GM12878 (cell line): ENCODE measurements at regions not wholly inside any gene's neighbourhood (a gene's known extent, or its start where the extent isn't known, plus 50 kb on each side); places are given as distances from the start of the nearest gene placed in this dataset.

Experiments used
- ATAC-seq: fragments of 200-7000 bp; cut with Tn5 transposase; 3 replicates; pipeline ENCODE4 v1.9.1; 2020; ENCODE audit warnings: mild to moderate bottlenecking, moderate library complexity
- BruUV-seq: library from RNA; stranded (reverse); fragments of 400-500 nt; replicated peaks from 2 replicates; lab custom pipeline; 2021; lab: Mats Ljungman, UMichigan
- CTCF ChIA-PET: fragments of 300-600 bp; sonication (Branson Sonifier 250); formaldehyde crosslinking; extraction: SDS; loops from one replicate; lab custom pipeline; 2021; ENCODE audit warnings: inconsistent platforms; lab: Yijun Ruan, JAX
- POLR2A ChIA-PET: fragments of 350-600 bp; formaldehyde crosslinking; extraction: SDS; loops from one replicate; lab custom pipeline; 2021; ENCODE audit warnings: inconsistent platforms; lab: Charles Lee
- RAD21 ChIA-PET: fragments of 300-600 bp; sonication (Branson Sonifier 250); formaldehyde crosslinking; loops from one replicate; lab custom pipeline; 2023; ENCODE audit warnings: antibody characterized with exemption; ENCODE audit not compliant: unreplicated experiment; lab: Charles Lee
- SMC1A ChIA-PET: fragments of 300-600 bp; sonication (Branson Sonifier 250); formaldehyde crosslinking; loops from one replicate; lab custom pipeline; 2023; ENCODE audit not compliant: unreplicated experiment, uncharacterized antibody; lab: Charles Lee
- DNase-seq: peaks from one replicate; pipeline ENCODE4 v3.0.0-alpha.2; 2011; ENCODE audit warnings: low read depth, low spot score
- FAIRE-seq: peaks from 3 replicates; lab custom pipeline; 2011; peaks lifted over from hg19 to GRCh38; lab: Jason Lieb, UNC
- H2AFZ ChIP-seq: 2 replicates; pipeline ENCODE4 v1.6.0; 2011; ENCODE audit warnings: low read depth, low read length, control low read depth; ENCODE audit not compliant: control insufficient read depth
- H3K27ac ChIP-seq: 2 replicates; pipeline ENCODE4 v1.5.1; 2011; ENCODE audit warnings: control low read depth; ENCODE audit not compliant: control insufficient read depth, insufficient read depth
- H3K27me3 ChIP-seq, 2 experiments: replicated peaks in 1 of 2; 2 replicates each; pipeline versions ENCODE4 v1.6.0 to v1.6.1; 2011; ENCODE audit warnings: low read length in 1 of 2; ENCODE audit not compliant: control insufficient read depth in 2 of 2, insufficient read depth in 2 of 2
- H3K36me3 ChIP-seq, 2 experiments: 2 replicates each; pipeline ENCODE4 v1.5.1; 2011; ENCODE audit warnings: low read length in 1 of 2; ENCODE audit not compliant: control insufficient read depth in 2 of 2, insufficient read depth in 2 of 2
- H3K4me1 ChIP-seq: 2 replicates; pipeline ENCODE4 v1.6.1; 2011; ENCODE audit warnings: mild to moderate bottlenecking, low read length, moderate library complexity, mixed read lengths; ENCODE audit not compliant: control insufficient read depth, insufficient read depth
- H3K4me2 ChIP-seq: 2 replicates; pipeline ENCODE4 v1.6.0; 2011; ENCODE audit warnings: control low read depth; ENCODE audit not compliant: control insufficient read depth, insufficient read depth
- H3K4me3 ChIP-seq: fragments of 200-600 bp; sonication (generic); 2 replicates; pipeline ENCODE4 v1.5.1; 2016
- H3K79me2 ChIP-seq: 2 replicates; pipeline ENCODE4 v1.6.0; 2011; ENCODE audit warnings: low read length; ENCODE audit not compliant: control insufficient read depth, insufficient read depth
- H3K9ac ChIP-seq: 2 replicates; pipeline ENCODE4 v1.8.0; 2011; ENCODE audit warnings: low read length, control low read depth, mixed read lengths; ENCODE audit not compliant: control insufficient read depth, insufficient read depth
- H3K9me3 ChIP-seq: replicated peaks from 3 replicates; pipeline ENCODE4 v1.5.1; 2011; ENCODE audit warnings: mild to moderate bottlenecking, low read length; ENCODE audit not compliant: control insufficient read depth, insufficient read depth
- H4K20me1 ChIP-seq: 2 replicates; pipeline ENCODE4 v1.6.0; 2011; ENCODE audit not compliant: control insufficient read depth, insufficient read depth
- ATF7 ChIP-seq: fragments of 450-650 bp; IDR thresholded peaks from 2 replicates; pipeline ENCODE4 v1.6.1; 2016; ENCODE audit warnings: low read depth, mild to moderate bottlenecking
- CHD2 ChIP-seq: IDR thresholded peaks from 2 replicates; pipeline ENCODE4 v1.6.1; 2011; ENCODE audit warnings: low read depth, low read length, improper control_type of control experiment, borderline replicate concordance
- EED ChIP-seq: sonication (generic); IDR thresholded peaks from 2 replicates; pipeline ENCODE4 v1.6.1; 2016; ENCODE audit warnings: antibody characterized with exemption, low read depth
- KDM1A ChIP-seq: fragments of 200-600 bp; sonication (generic); IDR thresholded peaks from 2 replicates; pipeline ENCODE4 v1.6.1; 2016; ENCODE audit warnings: borderline replicate concordance
- NR2C1 ChIP-seq: fragments of 450-650 bp; IDR thresholded peaks from 2 replicates; pipeline ENCODE4 v1.6.1; 2017; ENCODE audit warnings: antibody characterized with exemption, mild to moderate bottlenecking, moderate library complexity
- ZBED1 ChIP-seq: IDR thresholded peaks from 2 replicates; pipeline ENCODE4 v1.6.1; 2016; ENCODE audit warnings: borderline replicate concordance
- WGBS: methylation state at CpG from one replicate; pipeline ENCODE4 v1.1.6; 2016; ENCODE audit warnings: low lambda C conversion rate; ENCODE audit not compliant: insufficient replicate concordance, insufficient coverage; ENCODE audit errors: missing lambda C conversion rate; 5-methylcytosine and 5-hydroxymethylcytosine counted together
- in situ Hi-C: fragments of 300-500 bp; cut with MboI; formaldehyde crosslinking; loops from 9 replicates; pipeline ENCODE4 v1.14.3; 2018; ENCODE audit warnings: mixed read lengths
- intact Hi-C: fragments of 100-400 bp; cut with micrococcal nuclease; formaldehyde crosslinking; loops from one replicate; pipeline ENCODE4 v1.14.2; 2022; ENCODE audit not compliant: unreplicated experiment
- TF ChIP-seq, protein P1 (sequence below), 3 experiments: IDR thresholded peaks in 2 of 3; conservative IDR thresholded peaks in 1 of 3; 2 replicates each; pipeline ENCODE4 v1.5.1; 2011; ENCODE audit warnings: low read depth in 3 of 3, low read length in 3 of 3, mild to moderate bottlenecking in 3 of 3, control low read depth in 2 of 3, moderate library complexity in 2 of 3, inconsistent platforms in 1 of 3, mixed read lengths in 1 of 3; ENCODE audit not compliant: control insufficient read depth in 2 of 3, insufficient read depth in 1 of 3; ENCODE audit errors: extremely low read depth in 1 of 3

DNA sequence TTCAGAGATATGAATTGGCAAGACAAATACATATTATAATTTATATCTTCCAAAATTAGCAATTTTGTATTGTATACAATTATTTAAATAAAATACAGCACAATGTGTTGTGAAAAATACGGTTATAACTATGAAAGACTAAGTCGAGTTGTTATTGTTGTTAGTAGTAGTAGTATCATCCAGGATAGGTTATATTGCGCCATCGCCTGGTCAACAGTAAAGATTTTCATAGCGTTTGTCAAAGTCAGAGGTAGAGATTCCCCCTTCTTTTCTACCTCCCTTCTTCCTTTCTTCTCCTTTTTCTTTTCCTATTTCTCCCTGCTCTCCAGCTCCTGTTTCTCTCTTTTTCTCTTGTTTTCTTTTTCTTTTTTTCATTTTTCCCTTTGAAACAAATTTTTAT, 499.1 kb upstream of the EPHA5 start:
- in situ Hi-C loops (no loop called here), intact Hi-C loops (no loop called here)
- 45% methylated on average over 5 of the region's 5 CpGs for whole genome bisulfite sequencing
- no peaks in the 10 kb centered on the region for H4K20me1 ChIP-seq
- BruUV-seq: no TSS peak
- CTCF ChIA-PET: interaction anchor here (0.6 kb wide), 1 partner anchor 208 kb away, joined by 5 read pairs; no protein-coding TSS in a partner anchor
- no peak overlapping the region for H3K4me3 ChIP-seq
- no peaks in the 10 kb centered on the region for H3K27me3 ChIP-seq
- FAIRE-seq: no peak
- no peak overlapping the region for H3K9ac ChIP-seq
- no peaks in the 10 kb centered on the region for H3K9me3 ChIP-seq
- SMC1A ChIA-PET: no interaction called here
- RAD21 ChIA-PET: no interaction called here
- no peaks in the 10 kb centered on the region for H3K36me3 ChIP-seq
- H3K4me2 ChIP-seq: no peak overlapping the region
- H3K4me1 ChIP-seq: no peaks in the 10 kb centered on the region
- H2AFZ ChIP-seq: no peak overlapping the region
- H3K27ac ChIP-seq: no peak overlapping the region
- TF ChIP-seq NR2C1: no peak
- TF ChIP-seq, protein P1, sequence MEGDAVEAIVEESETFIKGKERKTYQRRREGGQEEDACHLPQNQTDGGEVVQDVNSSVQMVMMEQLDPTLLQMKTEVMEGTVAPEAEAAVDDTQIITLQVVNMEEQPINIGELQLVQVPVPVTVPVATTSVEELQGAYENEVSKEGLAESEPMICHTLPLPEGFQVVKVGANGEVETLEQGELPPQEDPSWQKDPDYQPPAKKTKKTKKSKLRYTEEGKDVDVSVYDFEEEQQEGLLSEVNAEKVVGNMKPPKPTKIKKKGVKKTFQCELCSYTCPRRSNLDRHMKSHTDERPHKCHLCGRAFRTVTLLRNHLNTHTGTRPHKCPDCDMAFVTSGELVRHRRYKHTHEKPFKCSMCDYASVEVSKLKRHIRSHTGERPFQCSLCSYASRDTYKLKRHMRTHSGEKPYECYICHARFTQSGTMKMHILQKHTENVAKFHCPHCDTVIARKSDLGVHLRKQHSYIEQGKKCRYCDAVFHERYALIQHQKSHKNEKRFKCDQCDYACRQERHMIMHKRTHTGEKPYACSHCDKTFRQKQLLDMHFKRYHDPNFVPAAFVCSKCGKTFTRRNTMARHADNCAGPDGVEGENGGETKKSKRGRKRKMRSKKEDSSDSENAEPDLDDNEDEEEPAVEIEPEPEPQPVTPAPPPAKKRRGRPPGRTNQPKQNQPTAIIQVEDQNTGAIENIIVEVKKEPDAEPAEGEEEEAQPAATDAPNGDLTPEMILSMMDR (IDR thresholded peaks at IDR 0.05 in 2 of 3, conservative IDR thresholded peaks at IDR 0.05 in 1 of 3; ENCODE audit: control insufficient read depth in 2 of 3, extremely low read depth in 1 of 3, insufficient read depth in 1 of 3, low read depth in 3 of 3, low read length in 3 of 3): peak in 1 of 3 experiments; percentile 21; a peak in 1 of 6 replicates
- TF ChIP-seq ZBED1: no peak
- TF ChIP-seq EED: no peak
- no peak for TF ChIP-seq CHD2
- H3K79me2 ChIP-seq: no peaks in the 10 kb centered on the region
- POLR2A ChIA-PET: no interaction called here
- ATAC-seq: no peak
- no peak for DNase-seq

DNA sequence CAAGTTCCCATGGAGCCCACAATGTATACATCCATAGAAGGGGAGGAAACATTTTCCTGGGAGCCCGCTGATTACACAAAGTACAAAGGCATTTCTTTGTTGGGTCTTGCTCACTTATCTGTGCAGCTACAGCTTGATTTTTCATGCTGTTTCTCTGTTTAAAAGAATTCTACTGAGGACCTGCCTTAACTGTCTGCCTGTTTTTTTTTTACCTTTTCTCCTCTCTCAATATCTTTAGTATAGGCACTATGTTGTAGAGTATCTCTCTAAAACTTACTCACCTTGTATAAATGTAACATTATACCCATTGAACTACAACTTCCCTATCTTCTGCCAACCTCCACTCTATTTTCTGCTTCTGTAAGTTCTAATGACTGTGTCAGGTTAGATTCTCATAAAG, 494.6 kb upstream of the EPHA5 start:
- no TSS peak for BruUV-seq
- H3K4me3 ChIP-seq: no peak overlapping the region
- intact Hi-C loops (no loop called here), in situ Hi-C loops (no loop called here)
- H3K9ac ChIP-seq: no peak overlapping the region
- SMC1A ChIA-PET: interaction anchor here (0.6 kb wide), 2 partner anchors 65 to 234 kb away, joined by 3 read pairs; no protein-coding TSS in a partner anchor
- H3K27me3 ChIP-seq: no peaks in the 10 kb centered on the region
- no peaks in the 10 kb centered on the region for H4K20me1 ChIP-seq
- DNase-seq: no peak
- TF ChIP-seq KDM1A: no peak
- no peak for TF ChIP-seq ATF7
- H3K79me2 ChIP-seq: no peaks in the 10 kb centered on the region
- CTCF ChIA-PET: no interaction called here
- H3K4me1 ChIP-seq: no peaks in the 10 kb centered on the region
- no peak for ATAC-seq
- no peak for FAIRE-seq
- no peak overlapping the region for H2AFZ ChIP-seq
- H3K9me3 ChIP-seq: no peaks in the 10 kb centered on the region
- RAD21 ChIA-PET: no interaction called here
- 0% methylated on average over 1 of the region's 1 CpG for WGBS
- H3K27ac ChIP-seq: no peak overlapping the region
- H3K36me3 ChIP-seq: no peaks in the 10 kb centered on the region
- no peak overlapping the region for H3K4me2 ChIP-seq
- POLR2A ChIA-PET: no interaction called here
